Vagina (tissue), 2 donors: ENCODE measurements at regions not wholly inside any gene's neighbourhood (a gene's known extent, or its start where the extent isn't known, plus 50 kb on each side); places are given as distances from the start of the nearest gene placed in this dataset.

Experiments used
- DNase-seq, 2 donors: peaks; one replicate each; pipeline ENCODE4 v3.0.0-alpha.2; 2017; ENCODE audit errors: extremely low spot score in 2 of 2
- H3K27ac ChIP-seq: fragments of 200-600 bp; sonication (generic); one replicate; pipeline ENCODE4 v1.5.1; 2019
- H3K27me3 ChIP-seq: fragments of 200-600 bp; sonication (generic); one replicate; pipeline ENCODE4 v1.5.1; 2019
- H3K36me3 ChIP-seq, 2 donors: fragments of 200-600 bp; sonication (generic); one replicate each; pipeline ENCODE4 v1.5.1; 2017 to 2019
- H3K4me1 ChIP-seq: fragments of 200-600 bp; sonication (generic); one replicate; pipeline ENCODE4 v1.5.1; 2019
- H3K4me3 ChIP-seq, 2 donors: fragments of 200-600 bp; sonication (generic); 1 replicate in 1 of 2; 2 replicates in 1 of 2; pipeline ENCODE4 v1.5.1; 2016 to 2019
- H3K9me3 ChIP-seq: fragments of 200-600 bp; sonication (generic); one replicate; pipeline ENCODE4 v1.5.1; 2019
- CTCF ChIP-seq, 3 experiments: fragments of 450-650 bp in 2 of 3; fragments of 200-600 bp in 1 of 3; sonication (generic) in 1 of 3; IDR thresholded peaks; one replicate each; pipeline ENCODE4 v1.5.1; 2017 to 2019; ENCODE audit warnings: antibody characterized with exemption in 3 of 3, mild to moderate bottlenecking in 2 of 3, moderate library complexity in 2 of 3
- POLR2A ChIP-seq, 2 donors: fragments of 450-650 bp; IDR thresholded peaks; one replicate each; pipeline ENCODE4 v1.6.1; 2017; ENCODE audit warnings: antibody characterized with exemption in 2 of 2, mild to moderate bottlenecking in 2 of 2, moderate library complexity in 2 of 2
- POLR2AphosphoS5 ChIP-seq, 2 donors: sonication (generic); formaldehyde crosslinking; IDR thresholded peaks; one replicate each; pipeline ENCODE4 v1.9.0; 2017; ENCODE audit warnings: antibody characterized with exemption in 2 of 2, mild to moderate bottlenecking in 2 of 2, low read depth in 1 of 2; ENCODE audit not compliant: insufficient read depth in 1 of 2
- intact Hi-C: fragments of 100-400 bp; cut with DNase I; formaldehyde crosslinking; loops from one replicate; pipeline ENCODE4 v1.15.1; 2023

GRCh38 chr2:14855751-14856150 is 223.2 kb downstream of the LRATD1 start:
- H3K4me1 ChIP-seq = no peaks in the 10 kb centered on the region
- intact Hi-C loops = no loop called here
- H3K27ac ChIP-seq = no peak overlapping the region
- H3K4me3 ChIP-seq = no peak overlapping the region
- no peak for TF ChIP-seq POLR2A (IDR thresholded peaks at IDR 0.05)
- no peak for TF ChIP-seq CTCF (IDR thresholded peaks at IDR 0.05)
- no peak for TF ChIP-seq POLR2AphosphoS5 (IDR thresholded peaks at IDR 0.05; ENCODE audit: insufficient read depth in 1 of 2, low read depth in 1 of 2)
- no peaks in the 10 kb centered on the region for H3K36me3 ChIP-seq
- peaks cover 4% of the 10 kb centered on the region for H3K9me3 ChIP-seq
- H3K27me3 ChIP-seq = no peaks in the 10 kb centered on the region
- no peak for DNase-seq

GRCh38 chr2:14861181-14861580 is 228.7 kb downstream of the LRATD1 start:
- no peak for DNase-seq
- intact Hi-C loops = no loop called here
- no peak for TF ChIP-seq CTCF (IDR thresholded peaks at IDR 0.05)
- H3K9me3 ChIP-seq = peaks cover 4% of the 10 kb centered on the region
- no peaks in the 10 kb centered on the region for H3K4me1 ChIP-seq
- no peaks in the 10 kb centered on the region for H3K36me3 ChIP-seq
- no peaks in the 10 kb centered on the region for H3K27me3 ChIP-seq
- no peak overlapping the region for H3K27ac ChIP-seq
- no peak overlapping the region for H3K4me3 ChIP-seq

GRCh38 chr2:14866736-14867352 is 234.3 kb downstream of the LRATD1 start:
- no peaks in the 10 kb centered on the region for H3K36me3 ChIP-seq
- H3K9me3 ChIP-seq = no peaks in the 10 kb centered on the region
- H3K27me3 ChIP-seq = no peaks in the 10 kb centered on the region
- H3K4me1 ChIP-seq = no peaks in the 10 kb centered on the region
- TF ChIP-seq POLR2A (IDR thresholded peaks at IDR 0.05) (no peak), POLR2AphosphoS5 (IDR thresholded peaks at IDR 0.05; ENCODE audit: insufficient read depth in 1 of 2, low read depth in 1 of 2) (no peak), CTCF (IDR thresholded peaks at IDR 0.05) (no peak)
- no peak overlapping the region for H3K4me3 ChIP-seq
- H3K27ac ChIP-seq = no peak overlapping the region
- intact Hi-C loops = loop anchor here (5.0 kb wide), 1 partner anchor 1355 kb away; no protein-coding TSS in a partner anchor
- DNase-seq = no peak

- H3K9me3 ChIP-seq = no peaks in the 10 kb centered on the region
- H3K27ac ChIP-seq = no peak overlapping the region
- no peaks in the 10 kb centered on the region for H3K27me3 ChIP-seq
- H3K4me1 ChIP-seq = no peaks in the 10 kb centered on the region
- no peak for TF ChIP-seq POLR2AphosphoS5 (IDR thresholded peaks at IDR 0.05; ENCODE audit: insufficient read depth in 1 of 2, low read depth in 1 of 2)
- no peak for TF ChIP-seq POLR2A (IDR thresholded peaks at IDR 0.05)
- no peak for TF ChIP-seq CTCF (IDR thresholded peaks at IDR 0.05)
- intact Hi-C loops = loop anchor here (5.0 kb wide), 1 partner anchor 1354 kb away; no protein-coding TSS in a partner anchor
- DNase-seq = no peak
- no peak overlapping the region for H3K4me3 ChIP-seq
- no peaks in the 10 kb centered on the region for H3K36me3 ChIP-seq
These were observed 235.3 kb downstream of the LRATD1 start for GRCh38 chr2:14867853-14868252.

- Histone ChIP-seq H3K36me3 (no peaks in the 10 kb centered on the region), H3K9me3 (no peaks in the 10 kb centered on the region), H3K4me3 (no peak overlapping the region), H3K27me3 (no peaks in the 10 kb centered on the region), H3K27ac (no peak overlapping the region), H3K4me1 (no peaks in the 10 kb centered on the region)
- no peak for TF ChIP-seq POLR2AphosphoS5 (IDR thresholded peaks at IDR 0.05; ENCODE audit: insufficient read depth in 1 of 2, low read depth in 1 of 2)
- TF ChIP-seq POLR2A (IDR thresholded peaks at IDR 0.05) = no peak
- no peak for DNase-seq
- intact Hi-C loops = no loop called here
These were observed 240.3 kb downstream of the LRATD1 start for GRCh38 chr2:14872779-14873325.
